Erythroblast (primary cell): ENCODE measurements at regions not wholly inside any gene's neighbourhood (a gene's known extent, or its start where the extent isn't known, plus 50 kb on each side); places are given as distances from the start of the nearest gene placed in this dataset.

Experiments
- GATA1 ChIP-seq: IDR thresholded peaks from 2 replicates; pipeline ENCODE4 v1.6.1; 2011; ENCODE audit warnings: low read depth, mild to moderate bottlenecking, control low read depth, low read length, moderate library complexity
- POLR2A ChIP-seq: IDR thresholded peaks from 2 replicates; pipeline ENCODE4 v1.6.1; 2011; ENCODE audit warnings: mild to moderate bottlenecking, low read length

GRCh38 chr2:156065912-156066311 is 266.6 kb downstream of the NR4A2 start:
- TF ChIP-seq GATA1 = no peak
- no peak for TF ChIP-seq POLR2A
